SK-N-SH (cell line): ENCODE measurements at regions not wholly inside any gene's neighbourhood (a gene's known extent, or its start where the extent isn't known, plus 50 kb on each side); places are given as distances from the start of the nearest gene placed in this dataset.

Experiments used
- CTCF ChIA-PET: fragments of 300-600, 350-600 bp; formaldehyde crosslinking; extraction: SDS; loops from one replicate; lab custom pipeline; 2021; lab: Yijun Ruan, JAX
- POLR2A ChIA-PET: fragments of 350-600 bp; sonication (Branson Sonifier 250); formaldehyde crosslinking; extraction: SDS; loops from one replicate; lab custom pipeline; 2020; ENCODE audit warnings: antibody characterized with exemption, inconsistent platforms; lab: Yijun Ruan, JAX
- DNase-seq: peaks from one replicate; pipeline ENCODE4 v3.0.0; 2012
- H2AFZ ChIP-seq: fragments of 200-600 bp; sonication (generic); 2 replicates; pipeline ENCODE4 v1.8.1; 2016; ENCODE audit warnings: antibody characterized with exemption, mild to moderate bottlenecking, low read depth
- H3F3A ChIP-seq: fragments of 200-600 bp; sonication (generic); replicated peaks from 2 replicates; pipeline ENCODE3; 2016; ENCODE audit warnings: antibody characterized with exemption, mild to moderate bottlenecking; ENCODE audit not compliant: insufficient read depth
- H3K27ac ChIP-seq, 2 experiments: fragments of 200-500 bp in 1 of 2; fragments of 200-600 bp in 1 of 2; sonication (Bioruptor generic) in 1 of 2; sonication (generic), shearing (Covaris generic) in 1 of 2; 2 replicates each; pipeline versions ENCODE4 v1.5.1 to v1.6.1; 2014 to 2016; ENCODE audit warnings: low read depth in 2 of 2, inconsistent platforms in 1 of 2, low read length in 1 of 2, mild to moderate bottlenecking in 1 of 2, mixed read lengths in 1 of 2
- H3K27me3 ChIP-seq: fragments of 200-600 bp; sonication (generic), shearing (Covaris generic); 2 replicates; pipeline ENCODE4 v1.6.1; 2016; ENCODE audit warnings: mixed run types; ENCODE audit not compliant: insufficient read depth
- H3K36me3 ChIP-seq, 2 experiments: fragments of 200-500 bp in 1 of 2; fragments of 200-600 bp in 1 of 2; sonication (Bioruptor generic) in 1 of 2; sonication (generic) in 1 of 2; replicated peaks in 1 of 2; 2 replicates each; pipeline versions ENCODE3 to v1.5.1; 2014 to 2016; ENCODE audit warnings: low read length in 1 of 2, mild to moderate bottlenecking in 1 of 2; ENCODE audit not compliant: insufficient read depth in 2 of 2, control insufficient read depth in 1 of 2
- H3K4me1 ChIP-seq, 2 experiments: fragments of 200-500 bp in 1 of 2; fragments of 200-600 bp in 1 of 2; sonication (Bioruptor generic) in 1 of 2; sonication (generic), shearing (Covaris generic) in 1 of 2; 2 replicates each; pipeline versions ENCODE4 v1.5.1 to v1.6.1; 2014 to 2016; ENCODE audit warnings: low read depth in 1 of 2, low read length in 1 of 2, mixed run types in 1 of 2; ENCODE audit not compliant: insufficient read depth in 2 of 2, control insufficient read depth in 1 of 2
- H3K4me2 ChIP-seq: fragments of 200-600 bp; sonication (generic), shearing (Covaris generic); 2 replicates; pipeline ENCODE4 v1.6.1; 2017; ENCODE audit warnings: mixed run types
- H3K4me3 ChIP-seq, 2 experiments: fragments of 200-500 bp in 1 of 2; fragments of 200-600 bp in 1 of 2; sonication (Bioruptor generic) in 1 of 2; sonication (generic), shearing (Covaris generic) in 1 of 2; 2 replicates each; pipeline versions ENCODE4 v1.5.1 to v1.8.1; 2014 to 2016; ENCODE audit warnings: low read depth in 2 of 2, inconsistent platforms in 1 of 2, low read length in 1 of 2, mild to moderate bottlenecking in 1 of 2, mixed read lengths in 1 of 2, moderate library complexity in 1 of 2
- H3K79me2 ChIP-seq: fragments of 200-600 bp; sonication (generic); 2 replicates; pipeline ENCODE4 v1.8.1; 2017; ENCODE audit warnings: mild to moderate bottlenecking; ENCODE audit not compliant: insufficient read depth
- H3K9ac ChIP-seq: fragments of 200-600 bp; sonication (generic); 2 replicates; pipeline ENCODE4 v1.6.1; 2017; ENCODE audit warnings: mixed run types
- H3K9me2 ChIP-seq: fragments of 200-600 bp; sonication (generic); 2 replicates; pipeline ENCODE4 v1.6.1; 2017; ENCODE audit warnings: mixed run types
- H3K9me3 ChIP-seq: fragments of 200-600 bp; sonication (generic); 2 replicates; pipeline ENCODE4 v1.6.1; 2017; ENCODE audit warnings: mixed run types, mild to moderate bottlenecking, moderate library complexity
- H4K20me1 ChIP-seq: fragments of 200-600 bp; sonication (generic); 2 replicates; pipeline ENCODE4 v1.6.1; 2017; ENCODE audit warnings: mild to moderate bottlenecking, mixed run types; ENCODE audit not compliant: insufficient read depth
- CTCF ChIP-seq: fragments of 200-600 bp; sonication (generic); IDR thresholded peaks from 2 replicates; pipeline ENCODE4 v1.6.1; 2017; ENCODE audit warnings: antibody characterized with exemption, mild to moderate bottlenecking, moderate library complexity
- EP300 ChIP-seq, 2 experiments: IDR thresholded peaks; 2 replicates each; pipeline versions ENCODE4 v1.4.0 to v1.6.1; 2012; ENCODE audit warnings: borderline replicate concordance in 1 of 2, low read depth in 1 of 2, low read length in 1 of 2
- EZH2phosphoT487 ChIP-seq: fragments of 200-600 bp; sonication (generic); IDR thresholded peaks from 2 replicates; pipeline ENCODE4 v1.6.1; 2017; ENCODE audit warnings: low read depth, mixed run types, mild to moderate bottlenecking, antibody characterized with exemption, moderate library complexity, borderline replicate concordance
- FOSL2 ChIP-seq: IDR thresholded peaks from 2 replicates; pipeline ENCODE4 v1.4.0; 2012; ENCODE audit warnings: low read depth, mild to moderate bottlenecking, moderate library complexity, borderline replicate concordance
- FOXJ3 ChIP-seq: sonication (generic); formaldehyde crosslinking; IDR thresholded peaks from 2 replicates; pipeline ENCODE4 v1.5.1; 2020; ENCODE audit warnings: mild to moderate bottlenecking, missing genetic modification reagents
- FOXM1 ChIP-seq: IDR thresholded peaks from 2 replicates; pipeline ENCODE4 v1.4.0; 2012; ENCODE audit warnings: low read depth, mild to moderate bottlenecking
- GABPA ChIP-seq: IDR thresholded peaks from 2 replicates; pipeline ENCODE4 v1.4.0; 2012; ENCODE audit warnings: low read depth, mild to moderate bottlenecking
- GATA2 ChIP-seq: sonication (generic); formaldehyde crosslinking; IDR thresholded peaks from 2 replicates; pipeline ENCODE4 v1.5.0; 2020; ENCODE audit warnings: mild to moderate bottlenecking, missing genetic modification reagents
- IRF3 ChIP-seq: fragments of 150-350 bp; IDR thresholded peaks from 2 replicates; pipeline ENCODE4 v1.6.1; 2016; ENCODE audit warnings: mild to moderate bottlenecking, low read depth, low read length
- MEF2A ChIP-seq: IDR thresholded peaks from 2 replicates; pipeline ENCODE4 v1.4.0; 2012; ENCODE audit warnings: low read depth, borderline replicate concordance
- MXI1 ChIP-seq: IDR thresholded peaks from 2 replicates; pipeline ENCODE4 v1.6.1; 2012; ENCODE audit warnings: mild to moderate bottlenecking, low read depth, low read length, improper control_type of control experiment
- NFIC ChIP-seq: IDR thresholded peaks from 2 replicates; pipeline ENCODE4 v1.4.0; 2012; ENCODE audit warnings: borderline replicate concordance
- NRF1 ChIP-seq: IDR thresholded peaks from 2 replicates; pipeline ENCODE4 v1.6.1; 2012; ENCODE audit warnings: low read depth, mild to moderate bottlenecking, low read length
- POLR2AphosphoS5 ChIP-seq: IDR thresholded peaks from 2 replicates; pipeline ENCODE4 v1.6.1; 2012; ENCODE audit warnings: low read depth, low read length
- RFX5 ChIP-seq: IDR thresholded peaks from 2 replicates; pipeline ENCODE4 v1.6.1; 2012; ENCODE audit warnings: mild to moderate bottlenecking, improper control_type of control experiment, low read length
- SIN3A ChIP-seq: IDR thresholded peaks from 2 replicates; pipeline ENCODE4 v1.6.1; 2012; ENCODE audit warnings: low read depth, mild to moderate bottlenecking, low read length, moderate library complexity, borderline replicate concordance
- SMC3 ChIP-seq: IDR thresholded peaks from 2 replicates; pipeline ENCODE4 v1.6.1; 2012; ENCODE audit warnings: low read depth, low read length, improper control_type of control experiment
- TAF1 ChIP-seq: IDR thresholded peaks from 2 replicates; pipeline ENCODE4 v1.6.1; 2012; ENCODE audit warnings: low read depth, mild to moderate bottlenecking, low read length, moderate library complexity, borderline replicate concordance
- TCF12 ChIP-seq: IDR thresholded peaks from 2 replicates; pipeline ENCODE4 v1.4.0; 2012
- TEAD4 ChIP-seq: IDR thresholded peaks from 2 replicates; pipeline ENCODE4 v1.4.0; 2012; ENCODE audit warnings: mild to moderate bottlenecking, borderline replicate concordance; ENCODE audit not compliant: insufficient read depth
- YY1 ChIP-seq: IDR thresholded peaks from 2 replicates; pipeline ENCODE4 v1.4.0; 2012; ENCODE audit warnings: low read depth, mild to moderate bottlenecking
- ZBTB33 ChIP-seq: IDR thresholded peaks from 2 replicates; pipeline ENCODE4 v1.4.0; 2012; ENCODE audit warnings: low read depth, borderline replicate concordance
- WGBS: methylation state at CpG from one replicate; pipeline ENCODE4 v1.1.6; 2017; ENCODE audit warnings: low lambda C conversion rate; 5-methylcytosine and 5-hydroxymethylcytosine counted together

- H3K9me2 ChIP-seq: no peaks in the 10 kb centered on the region
- no peaks in the 10 kb centered on the region for H4K20me1 ChIP-seq
- H3K4me1 ChIP-seq: no peaks in the 10 kb centered on the region
- H3K4me3 ChIP-seq: no peak overlapping the region
- no peak overlapping the region for H3K9ac ChIP-seq
- no peak for DNase-seq
- no peaks in the 10 kb centered on the region for H3F3A ChIP-seq
- H3K27me3 ChIP-seq: no peaks in the 10 kb centered on the region
- H3K79me2 ChIP-seq: no peaks in the 10 kb centered on the region
- 48% methylated on average over 2 of the region's 2 CpGs for WGBS
- no peak overlapping the region for H2AFZ ChIP-seq
- TF ChIP-seq EP300 (IDR thresholded peaks at IDR 0.05; ENCODE audit: borderline replicate concordance in 1 of 2, low read depth in 1 of 2, low read length in 1 of 2): no peak
- no peak for TF ChIP-seq NFIC
- no peak for TF ChIP-seq FOXJ3 (CRISPR knock-in tag)
- no peak for TF ChIP-seq SIN3A
- TF ChIP-seq GABPA: no peak
- no peak for TF ChIP-seq TAF1
- TF ChIP-seq MEF2A: no peak
- no peak for TF ChIP-seq MXI1
- no peak for TF ChIP-seq IRF3
- TF ChIP-seq RFX5: no peak
- TF ChIP-seq NRF1: no peak
- TF ChIP-seq, all 33 proteins: peak for 0
- CTCF ChIA-PET: no interaction called here
- Histone ChIP-seq H3K4me2 (no peak overlapping the region), H3K27ac (no peak overlapping the region), H3K9me3 (no peaks in the 10 kb centered on the region), H3K36me3 (no peaks in the 10 kb centered on the region)
- POLR2A ChIA-PET: no interaction called here
Observed at GRCh38 chr9:31573561-31573960, 810.9 kb upstream of the ACO1 start.

- Histone ChIP-seq H3F3A (no peaks in the 10 kb centered on the region), H2AFZ (no peak overlapping the region), H3K27me3 (no peaks in the 10 kb centered on the region), H3K9me3 (no peaks in the 10 kb centered on the region), H3K4me3 (no peak overlapping the region), H3K27ac (no peak overlapping the region), H3K79me2 (no peaks in the 10 kb centered on the region), H3K9me2 (no peaks in the 10 kb centered on the region), H4K20me1 (no peaks in the 10 kb centered on the region), H3K9ac (no peak overlapping the region), H3K4me2 (no peak overlapping the region), H3K36me3 (no peaks in the 10 kb centered on the region), H3K4me1 (no peaks in the 10 kb centered on the region)
- DNase-seq: no peak
- CTCF ChIA-PET: no interaction called here
- POLR2A ChIA-PET: no interaction called here
- 60% methylated on average over 4 of the region's 4 CpGs for WGBS
- no peak for TF ChIP-seq POLR2AphosphoS5
- no peak for TF ChIP-seq FOSL2
- TF ChIP-seq ZBTB33: no peak
- no peak for TF ChIP-seq TEAD4
- TF ChIP-seq MEF2A: no peak
- TF ChIP-seq FOXJ3 (CRISPR knock-in tag): no peak
- TF ChIP-seq SMC3: no peak
- TF ChIP-seq TCF12: no peak
- no peak for TF ChIP-seq GATA2 (CRISPR knock-in tag)
- TF ChIP-seq MXI1: no peak
- TF ChIP-seq CTCF: no peak
- TF ChIP-seq YY1: no peak
- TF ChIP-seq EZH2phosphoT487: no peak
- no peak for TF ChIP-seq FOXM1
Observed at GRCh38 chr9:31574006-31574765, 810.3 kb upstream of the ACO1 start.
